ENCODE measurements at regions not wholly inside any gene's neighbourhood (a gene's known extent, or its start where the extent isn't known, plus 50 kb on each side); places are given as distances from the start of the nearest gene placed in this dataset.
A peak's percentile ranks its signal among the peaks of the same experiment; 100 is the strongest.

- ATAC-seq, result no peak
- Histone ChIP-seq H3K9me3 (no peaks in the 10 kb centered on the region), H3K36me3 (replicated peaks in 1 of 2; ENCODE audit: insufficient read depth in 1 of 2, low read depth in 2 of 2) (no peaks in the 10 kb centered on the region), H3K27me3 (no peaks in the 10 kb centered on the region), H3K4me1 (no peaks in the 10 kb centered on the region), H3K27ac (no peak overlapping the region), H3K4me3 (no peak overlapping the region)
- intact Hi-C loops (cut with DNase I), result no loop called here
- no peak for TF ChIP-seq POLR2A (IDR thresholded peaks at IDR 0.05)
- TF ChIP-seq CTCF (IDR thresholded peaks at IDR 0.05), result no peak
- no peak for DNase-seq
Measured at GRCh38 chrX:16440446-16440845, 209.5 kb upstream of the S100G start.

- no peaks in the 10 kb centered on the region for H3K27me3 ChIP-seq
- intact Hi-C loops (cut with DNase I), result no loop called here
- no peaks in the 10 kb centered on the region for H3K9me3 ChIP-seq
- no peak for TF ChIP-seq CTCF (IDR thresholded peaks at IDR 0.05)
- TF ChIP-seq POLR2A (IDR thresholded peaks at IDR 0.05), result no peak
- H3K4me3 ChIP-seq, result no peak overlapping the region
- no peak for ATAC-seq
- no peaks in the 10 kb centered on the region for H3K36me3 ChIP-seq (replicated peaks in 1 of 2; ENCODE audit: insufficient read depth in 1 of 2, low read depth in 2 of 2)
- 36 to 43% methylated on average over 4 to 5 of the region's 7 CpGs for WGBS, 2 donors
- DNase-seq, result peak in 2 of 4 donors; percentile 16 to 32
- no peaks in the 10 kb centered on the region for H3K4me1 ChIP-seq
- H3K27ac ChIP-seq, result no peak overlapping the region
Measured at GRCh38 chrX:16444353-16444752, 205.6 kb upstream of the S100G start.

GRCh38 chrX:16445166-16445752 lies 204.7 kb upstream of the S100G start:
- ATAC-seq (peak; percentile 52), DNase-seq (peak; percentile 11 to 51 (median 31))
- intact Hi-C loops (cut with DNase I), result no loop called here

GRCh38 chrX:16451334-16451733 lies 198.6 kb upstream of the S100G start:
- 88 to 95% methylated on average over 4 of the region's 4 CpGs for WGBS, 2 donors
- DNase-seq, result no peak
- Histone ChIP-seq H3K36me3 (replicated peaks in 1 of 2; ENCODE audit: insufficient read depth in 1 of 2, low read depth in 2 of 2) (no peaks in the 10 kb centered on the region), H3K27ac (no peak overlapping the region), H3K4me1 (no peaks in the 10 kb centered on the region), H3K27me3 (no peaks in the 10 kb centered on the region), H3K9me3 (no peaks in the 10 kb centered on the region), H3K4me3 (no peak overlapping the region)
- TF ChIP-seq POLR2A (IDR thresholded peaks at IDR 0.05), result no peak
- TF ChIP-seq CTCF (IDR thresholded peaks at IDR 0.05), result no peak
- ATAC-seq, result no peak
- intact Hi-C loops (cut with DNase I), result no loop called here

More at GRCh38 chrX:16445166-16445752, 204.7 kb upstream of the S100G start:
- no peaks in the 10 kb centered on the region for H3K36me3 ChIP-seq (replicated peaks in 1 of 2; ENCODE audit: insufficient read depth in 1 of 2, low read depth in 2 of 2)
- H3K27ac ChIP-seq, result no peak overlapping the region
- H3K4me3 ChIP-seq, result no peak overlapping the region
- H3K27me3 ChIP-seq, result no peaks in the 10 kb centered on the region
- WGBS, 2 donors, result 7 to 30% methylated on average over 3 to 6 of the region's 6 CpGs
- TF ChIP-seq POLR2A (IDR thresholded peaks at IDR 0.05), result no peak
- peak; percentile 34 to 60 (median 44) for TF ChIP-seq CTCF (IDR thresholded peaks at IDR 0.05)
- H3K4me1 ChIP-seq, result no peaks in the 10 kb centered on the region
- H3K9me3 ChIP-seq, result no peaks in the 10 kb centered on the region

- 15 to 36% methylated on average over 1 of the region's 1 CpG for WGBS, 2 donors
- H3K9me3 ChIP-seq, result no peaks in the 10 kb centered on the region
- no peak overlapping the region for H3K4me3 ChIP-seq
- H3K4me1 ChIP-seq, result no peaks in the 10 kb centered on the region
- no peak for DNase-seq
- TF ChIP-seq CTCF (IDR thresholded peaks at IDR 0.05) (no peak), POLR2A (IDR thresholded peaks at IDR 0.05) (no peak)
- H3K36me3 ChIP-seq (replicated peaks in 1 of 2; ENCODE audit: insufficient read depth in 1 of 2, low read depth in 2 of 2), result no peaks in the 10 kb centered on the region
- ATAC-seq, result no peak
- H3K27me3 ChIP-seq, result no peaks in the 10 kb centered on the region
- intact Hi-C loops (cut with DNase I), result no loop called here
- no peak overlapping the region for H3K27ac ChIP-seq
Measured at GRCh38 chrX:16454926-16455325, 195.0 kb upstream of the S100G start.

Data from body of pancreas (tissue), 4 donors.